ENCODE measurements at regions not wholly inside any gene's neighbourhood (a gene's known extent, or its start where the extent isn't known, plus 50 kb on each side); places are given as distances from the start of the nearest gene placed in this dataset.

- Mint-ChIP-seq H3K27me3 (ENCODE audit: low read depth) (no peaks in the 10 kb centered on the region), H3K4me3 (no peak overlapping the region), H3K27ac (ENCODE audit: unreplicated experiment) (no peak overlapping the region), H3K36me3 (ENCODE audit: low read depth) (no peaks in the 10 kb centered on the region), H3K9me3 (peaks cover 8% of the 10 kb centered on the region), H3K4me1 (no peaks in the 10 kb centered on the region)
- no peak for DNase-seq (ENCODE audit: low read depth, low spot score)
- no peak for TF ChIP-seq CTCF (conservative IDR thresholded peaks at IDR 0.05)
Measured at GRCh38 chr10:35704401-35704800, 62.3 kb upstream of the FZD8 start.

- Mint-ChIP-seq H3K4me3 (no peak overlapping the region), H3K27ac (ENCODE audit: unreplicated experiment) (no peak overlapping the region), H3K9me3 (no peaks in the 10 kb centered on the region), H3K36me3 (ENCODE audit: low read depth) (no peaks in the 10 kb centered on the region), H3K4me1 (peaks cover 5% of the 10 kb centered on the region), H3K27me3 (ENCODE audit: low read depth) (no peaks in the 10 kb centered on the region)
- no peak for TF ChIP-seq CTCF (conservative IDR thresholded peaks at IDR 0.05)
- no peak for DNase-seq (ENCODE audit: low read depth, low spot score)
Measured at GRCh38 chr10:35700487-35700882, 58.4 kb upstream of the FZD8 start.

- TF ChIP-seq CTCF (conservative IDR thresholded peaks at IDR 0.05) = no peak
- H3K4me3 Mint-ChIP-seq = no peak overlapping the region
- no peak overlapping the region for H3K27ac Mint-ChIP-seq (ENCODE audit: unreplicated experiment)
- peaks cover 5% of the 10 kb centered on the region for H3K4me1 Mint-ChIP-seq
- DNase-seq (ENCODE audit: low read depth, low spot score) = no peak
- no peaks in the 10 kb centered on the region for H3K36me3 Mint-ChIP-seq (ENCODE audit: low read depth)
- H3K9me3 Mint-ChIP-seq = no peaks in the 10 kb centered on the region
- H3K27me3 Mint-ChIP-seq (ENCODE audit: low read depth) = no peaks in the 10 kb centered on the region
Measured at GRCh38 chr10:35699848-35700486, 57.9 kb upstream of the FZD8 start.

- TF ChIP-seq CTCF (conservative IDR thresholded peaks at IDR 0.05) = no peak
- H3K27ac Mint-ChIP-seq (ENCODE audit: unreplicated experiment) = no peak overlapping the region
- no peaks in the 10 kb centered on the region for H3K9me3 Mint-ChIP-seq
- H3K4me3 Mint-ChIP-seq = no peak overlapping the region
- peaks cover 5% of the 10 kb centered on the region for H3K4me1 Mint-ChIP-seq
- peaks cover 17% of the 10 kb centered on the region for H3K27me3 Mint-ChIP-seq (ENCODE audit: low read depth)
- no peaks in the 10 kb centered on the region for H3K36me3 Mint-ChIP-seq (ENCODE audit: low read depth)
- no peak for DNase-seq (ENCODE audit: low read depth, low spot score)
Measured at GRCh38 chr10:35696392-35697287, 54.5 kb upstream of the FZD8 start.

GRCh38 chr10:35693800-35694199 is 51.7 kb upstream of the FZD8 start:
- H3K27ac Mint-ChIP-seq (ENCODE audit: unreplicated experiment) = no peak overlapping the region
- H3K9me3 Mint-ChIP-seq = no peaks in the 10 kb centered on the region
- no peak overlapping the region for H3K4me3 Mint-ChIP-seq
- no peak for DNase-seq (ENCODE audit: low read depth, low spot score)
- TF ChIP-seq CTCF (conservative IDR thresholded peaks at IDR 0.05) = no peak
- no peaks in the 10 kb centered on the region for H3K36me3 Mint-ChIP-seq (ENCODE audit: low read depth)
- H3K4me1 Mint-ChIP-seq = peaks cover 5% of the 10 kb centered on the region
- peaks cover 37% of the 10 kb centered on the region for H3K27me3 Mint-ChIP-seq (ENCODE audit: low read depth)

All from neural crest cell (in vitro differentiated cells).